ENCODE measurements at regions not wholly inside any gene's neighbourhood (a gene's known extent, or its start where the extent isn't known, plus 50 kb on each side); places are given as distances from the start of the nearest gene placed in this dataset.

DNA sequence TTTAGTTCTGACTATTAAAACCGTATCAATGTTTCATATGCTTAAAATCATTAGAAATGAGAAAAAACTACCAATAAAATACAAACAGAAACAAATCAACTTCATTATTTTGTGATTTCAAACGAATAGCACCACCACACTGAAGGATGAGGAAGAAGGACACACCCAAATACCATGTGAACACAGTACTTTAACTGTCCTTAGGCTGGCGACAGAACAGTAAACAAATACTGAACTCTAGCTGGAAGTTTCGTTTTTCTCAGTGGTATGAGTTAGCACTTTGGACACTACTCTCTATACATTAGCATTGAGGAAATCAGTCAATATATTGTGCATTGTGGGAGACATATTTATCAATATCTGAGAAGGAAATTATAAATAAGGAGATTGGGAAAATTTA is 202.4 kb upstream of the AGAP1 start:
- no peaks in the 10 kb centered on the region for H3K36me3 Mint-ChIP-seq (ENCODE audit: low read depth)
- H3K4me3 Mint-ChIP-seq = no peak overlapping the region
- peaks cover 59% of the 10 kb centered on the region for H3K27me3 Mint-ChIP-seq
- no peak overlapping the region for H3K27ac Mint-ChIP-seq
- no peaks in the 10 kb centered on the region for H3K4me1 Mint-ChIP-seq (ENCODE audit: low read depth)
- H3K9me3 Mint-ChIP-seq = no peaks in the 10 kb centered on the region
- DNase-seq = no peak

DNA sequence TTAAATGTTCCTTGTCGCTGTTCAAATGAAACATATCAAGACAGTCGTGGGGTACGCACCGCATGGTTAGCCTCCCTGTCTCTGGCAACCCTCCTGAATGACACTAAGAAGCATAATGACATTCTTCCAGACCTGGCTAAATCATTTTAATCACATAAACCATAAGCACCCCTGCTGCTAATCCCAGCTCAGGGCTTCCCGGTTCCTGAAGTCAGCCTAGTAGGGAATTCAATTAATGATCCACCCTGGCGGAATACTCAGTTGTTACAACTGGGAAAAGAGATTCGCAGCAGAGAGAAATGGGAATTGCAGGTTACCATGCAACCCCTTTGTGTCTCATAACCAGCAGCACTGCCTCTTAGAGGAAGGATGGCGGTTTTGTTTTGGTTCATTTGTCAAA is 200.8 kb upstream of the AGAP1 start:
- Mint-ChIP-seq H3K4me1 (ENCODE audit: low read depth) (no peaks in the 10 kb centered on the region), H3K27ac (no peak overlapping the region), H3K9me3 (peaks cover 2% of the 10 kb centered on the region), H3K27me3 (peaks cover 53% of the 10 kb centered on the region), H3K36me3 (ENCODE audit: low read depth) (no peaks in the 10 kb centered on the region), H3K4me3 (no peak overlapping the region)
- DNase-seq = no peak

DNA sequence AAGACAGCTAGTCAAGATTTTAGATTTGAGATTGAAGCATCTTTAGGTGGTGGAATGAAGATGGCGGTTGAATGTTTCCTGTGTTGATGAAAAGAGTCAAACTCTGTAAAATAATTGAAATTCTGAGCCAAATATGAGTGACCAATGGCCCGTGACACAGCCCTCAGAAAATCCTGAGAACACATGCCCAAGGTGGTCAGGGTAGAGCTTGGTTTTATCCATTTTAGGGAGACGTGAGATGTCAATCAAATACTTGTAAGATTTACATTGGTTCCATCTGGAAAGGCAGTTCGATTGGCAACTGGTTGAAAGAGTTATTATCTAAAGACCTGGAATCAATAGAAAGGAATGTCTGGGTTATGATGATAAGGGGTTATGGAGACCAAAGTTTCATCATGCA is 198.0 kb upstream of the AGAP1 start:
- H3K36me3 Mint-ChIP-seq (ENCODE audit: low read depth) = no peaks in the 10 kb centered on the region
- DNase-seq = no peak
- peaks cover 43% of the 10 kb centered on the region for H3K27me3 Mint-ChIP-seq
- H3K4me3 Mint-ChIP-seq = no peak overlapping the region
- no peaks in the 10 kb centered on the region for H3K4me1 Mint-ChIP-seq (ENCODE audit: low read depth)
- H3K27ac Mint-ChIP-seq = no peak overlapping the region
- peaks cover 2% of the 10 kb centered on the region for H3K9me3 Mint-ChIP-seq

DNA sequence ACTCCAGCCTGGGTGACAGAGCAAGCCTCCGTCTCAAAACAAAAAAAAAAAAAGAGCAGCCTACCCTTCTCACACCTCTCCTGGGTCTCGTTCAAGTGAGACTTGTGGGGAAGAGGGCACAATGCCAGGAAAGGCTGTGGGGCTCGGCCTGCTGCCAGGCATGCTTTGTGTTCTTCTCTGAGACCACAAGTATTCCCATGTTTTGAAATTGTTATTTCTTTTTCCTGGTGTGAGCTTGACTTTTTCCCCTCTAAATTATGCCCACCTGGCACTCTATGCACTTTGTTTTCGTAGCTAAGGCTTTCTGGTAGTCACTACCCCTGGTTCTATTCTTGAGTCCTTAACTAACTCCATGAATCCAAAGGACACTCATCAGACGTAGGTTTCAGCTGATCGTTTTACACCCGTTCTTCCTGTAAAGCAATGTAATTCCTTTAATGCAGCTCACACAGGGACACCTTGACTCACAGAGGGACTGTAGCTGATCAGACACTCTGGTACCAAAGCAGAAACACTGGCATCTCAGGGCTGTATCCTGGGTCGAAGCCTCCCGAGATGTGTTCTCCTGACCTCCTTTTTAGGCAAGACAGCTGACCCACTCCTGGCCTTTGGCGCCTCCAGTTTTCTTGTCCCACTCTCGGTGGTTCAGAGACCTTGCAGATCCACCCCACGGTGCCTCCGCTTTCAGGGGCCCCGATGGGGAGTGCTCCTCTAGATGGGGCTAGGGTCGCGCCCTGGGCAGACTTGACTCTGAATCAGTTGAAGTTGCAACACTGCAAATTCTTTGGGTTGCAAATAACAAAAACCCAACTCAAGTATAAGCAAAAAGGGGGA is 193.3 kb upstream of the AGAP1 start:
- Mint-ChIP-seq H3K4me3 (no peak overlapping the region), H3K27ac (no peak overlapping the region), H3K4me1 (ENCODE audit: low read depth) (no peaks in the 10 kb centered on the region), H3K27me3 (peaks cover 53% of the 10 kb centered on the region), H3K9me3 (peaks cover 2% of the 10 kb centered on the region), H3K36me3 (ENCODE audit: low read depth) (no peaks in the 10 kb centered on the region)
- DNase-seq = no peak

DNA sequence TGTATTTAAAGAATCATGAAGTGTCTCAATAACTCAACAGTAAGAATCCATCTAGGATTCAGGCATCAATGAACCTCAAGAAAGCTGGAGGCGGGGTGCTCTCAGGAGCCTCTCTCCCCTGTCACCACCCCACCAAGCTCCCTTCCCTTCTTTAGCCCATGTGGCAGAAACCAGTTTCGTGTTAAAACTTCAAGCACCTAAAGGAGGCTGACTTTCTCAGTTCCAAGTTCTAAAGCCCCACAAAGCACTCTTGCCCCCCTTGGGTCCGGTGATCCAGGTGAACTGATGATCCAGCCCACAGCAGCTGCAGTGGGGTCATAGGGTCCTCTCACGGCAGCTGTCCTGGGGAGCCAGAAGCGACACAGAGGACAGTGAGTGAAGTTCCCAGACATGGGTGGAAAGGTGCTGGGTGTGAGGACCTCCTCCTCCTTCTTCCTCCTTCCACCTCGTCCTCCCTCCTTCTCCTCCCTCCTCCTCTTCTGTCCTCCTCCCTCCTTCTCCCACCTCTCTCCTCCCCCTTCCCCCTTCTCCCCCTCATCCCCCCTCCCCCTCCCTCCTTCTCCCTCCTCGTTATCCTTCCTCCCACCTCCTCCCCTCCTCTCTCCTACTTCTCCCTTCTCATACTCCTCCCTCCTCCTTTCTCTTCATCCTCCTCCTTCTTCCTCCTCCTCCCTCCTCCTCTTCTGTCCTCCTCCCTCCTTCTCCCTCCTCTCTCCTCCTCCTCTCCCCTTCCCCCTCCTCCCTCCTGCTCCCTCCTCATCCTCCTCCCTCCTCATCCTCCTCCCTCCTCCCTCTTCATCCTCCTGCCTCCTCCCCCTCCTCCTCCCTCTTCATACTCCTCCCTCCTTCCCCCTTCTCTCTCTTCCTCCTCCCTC is 192.4 kb upstream of the AGAP1 start:
- no peaks in the 10 kb centered on the region for H3K4me1 Mint-ChIP-seq (ENCODE audit: low read depth)
- H3K27me3 Mint-ChIP-seq = peaks cover 54% of the 10 kb centered on the region
- no peak overlapping the region for H3K4me3 Mint-ChIP-seq
- H3K27ac Mint-ChIP-seq = no peak overlapping the region
- DNase-seq = no peak
- no peaks in the 10 kb centered on the region for H3K36me3 Mint-ChIP-seq (ENCODE audit: low read depth)
- peaks cover 2% of the 10 kb centered on the region for H3K9me3 Mint-ChIP-seq

DNA sequence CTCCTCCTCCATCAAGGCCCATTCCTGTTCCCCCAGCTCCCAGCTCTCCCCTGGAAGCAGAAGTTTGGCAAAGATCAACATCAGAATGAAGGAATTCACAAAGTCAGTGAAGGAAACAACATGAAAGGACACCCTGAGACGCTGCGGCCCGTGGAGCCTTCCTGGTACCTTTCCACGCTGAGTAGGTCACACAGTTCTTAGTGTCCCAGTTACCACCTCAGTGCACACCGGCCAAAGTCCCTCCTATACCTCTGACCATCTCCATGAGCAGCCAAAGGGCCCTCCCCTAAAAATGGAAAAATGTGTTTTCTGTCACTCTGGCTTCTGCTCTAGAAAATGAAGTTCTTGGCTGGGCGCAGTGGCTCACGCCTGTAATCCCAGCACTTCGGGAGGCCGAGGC is 191.6 kb upstream of the AGAP1 start:
- Mint-ChIP-seq H3K4me1 (ENCODE audit: low read depth) (no peaks in the 10 kb centered on the region), H3K36me3 (ENCODE audit: low read depth) (no peaks in the 10 kb centered on the region), H3K27ac (no peak overlapping the region), H3K9me3 (no peaks in the 10 kb centered on the region), H3K27me3 (peaks cover 55% of the 10 kb centered on the region), H3K4me3 (no peak overlapping the region)
- no peak for DNase-seq

DNA sequence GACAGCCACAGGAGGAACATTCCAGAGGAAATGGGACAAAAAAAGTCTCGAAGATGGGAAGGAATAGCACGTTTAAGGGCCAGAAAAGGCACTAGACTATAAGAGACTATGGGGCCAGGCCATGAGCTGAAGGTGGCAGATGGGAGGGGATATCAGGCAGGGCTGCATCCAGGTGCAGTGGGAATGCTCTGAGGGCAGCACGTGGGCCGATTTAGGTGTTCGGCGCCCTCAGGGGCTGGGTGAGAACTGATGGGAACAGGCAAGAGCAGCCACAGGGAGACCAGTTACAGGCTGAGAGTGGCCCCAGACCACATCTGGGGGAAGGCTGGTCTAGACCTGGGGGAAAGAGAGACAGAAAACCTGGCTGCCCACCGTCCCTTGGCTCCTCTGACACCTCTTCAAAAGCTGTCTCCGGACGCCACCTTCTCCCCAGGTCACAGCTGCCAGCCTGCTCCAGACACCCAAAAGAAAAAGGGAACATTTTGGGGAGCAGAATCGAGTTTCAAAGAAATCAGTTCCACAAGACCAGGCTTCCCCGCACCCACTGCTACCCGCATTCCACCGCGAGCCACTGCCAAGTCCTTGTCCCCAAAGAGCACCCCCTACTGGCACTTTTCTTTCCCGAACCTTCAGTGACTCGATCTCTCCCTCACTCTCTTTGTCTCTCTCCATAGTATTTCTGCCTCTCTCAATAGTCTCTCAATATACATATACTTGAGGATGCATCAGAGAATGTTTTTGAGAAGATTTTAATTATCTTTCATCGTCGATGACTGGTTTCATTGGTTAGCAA is 190.1 kb upstream of the AGAP1 start:
- H3K9me3 Mint-ChIP-seq = no peaks in the 10 kb centered on the region

DNA sequence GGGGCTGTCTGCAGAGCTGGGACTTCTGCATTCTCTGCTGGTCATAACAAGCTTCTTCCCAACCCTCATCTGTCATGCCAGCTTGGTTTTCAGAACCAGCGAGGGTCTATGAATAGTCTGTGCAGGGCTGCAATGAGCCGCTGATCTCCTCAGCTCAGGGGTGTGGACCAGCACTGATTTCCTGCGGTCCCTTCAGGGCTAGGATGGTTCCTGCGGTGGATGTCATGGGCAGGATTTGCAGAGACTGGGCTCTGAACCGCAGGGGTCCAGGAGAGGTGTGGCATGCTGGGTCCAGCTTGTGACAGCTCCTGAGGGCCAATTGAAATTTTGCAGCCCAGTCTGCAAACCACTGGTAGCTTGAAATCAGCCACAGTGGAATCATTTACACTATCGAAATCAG is 188.2 kb upstream of the AGAP1 start:
- H3K4me3 Mint-ChIP-seq = no peak overlapping the region
- H3K27ac Mint-ChIP-seq = no peak overlapping the region
- no peak for DNase-seq
- H3K27me3 Mint-ChIP-seq = peaks cover 56% of the 10 kb centered on the region
- no peaks in the 10 kb centered on the region for H3K4me1 Mint-ChIP-seq (ENCODE audit: low read depth)
- no peaks in the 10 kb centered on the region for H3K36me3 Mint-ChIP-seq (ENCODE audit: low read depth)
- no peaks in the 10 kb centered on the region for H3K9me3 Mint-ChIP-seq

More for the DNA sequence above, 190.1 kb upstream of the AGAP1 start:
- no peak for DNase-seq
- Mint-ChIP-seq H3K4me3 (no peak overlapping the region), H3K36me3 (ENCODE audit: low read depth) (no peaks in the 10 kb centered on the region), H3K27me3 (peaks cover 55% of the 10 kb centered on the region), H3K27ac (no peak overlapping the region), H3K4me1 (ENCODE audit: low read depth) (no peaks in the 10 kb centered on the region)

DNA sequence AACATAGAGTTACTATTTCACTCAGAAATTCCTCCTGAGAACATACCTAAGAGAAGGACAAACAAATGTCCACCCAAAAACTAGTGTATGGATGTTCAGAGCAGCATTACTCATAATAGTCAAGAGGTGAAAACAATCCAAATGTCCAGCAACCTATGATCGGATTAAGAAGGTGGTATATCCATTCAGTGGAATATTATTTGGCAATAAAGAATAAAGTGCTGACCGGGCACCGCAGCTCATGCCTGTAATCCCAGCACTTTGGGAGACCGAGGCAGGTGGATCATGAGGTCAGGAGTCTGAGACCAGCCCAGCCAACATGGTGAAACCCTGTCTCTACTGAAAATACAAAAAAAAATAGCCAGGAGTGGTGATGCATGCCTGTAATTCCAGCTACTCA is 182.8 kb upstream of the AGAP1 start:
- Mint-ChIP-seq H3K27me3 (peaks cover 31% of the 10 kb centered on the region), H3K4me1 (ENCODE audit: low read depth) (no peaks in the 10 kb centered on the region), H3K36me3 (ENCODE audit: low read depth) (no peaks in the 10 kb centered on the region), H3K4me3 (no peak overlapping the region), H3K9me3 (no peaks in the 10 kb centered on the region), H3K27ac (no peak overlapping the region)
- no peak for DNase-seq

DNA sequence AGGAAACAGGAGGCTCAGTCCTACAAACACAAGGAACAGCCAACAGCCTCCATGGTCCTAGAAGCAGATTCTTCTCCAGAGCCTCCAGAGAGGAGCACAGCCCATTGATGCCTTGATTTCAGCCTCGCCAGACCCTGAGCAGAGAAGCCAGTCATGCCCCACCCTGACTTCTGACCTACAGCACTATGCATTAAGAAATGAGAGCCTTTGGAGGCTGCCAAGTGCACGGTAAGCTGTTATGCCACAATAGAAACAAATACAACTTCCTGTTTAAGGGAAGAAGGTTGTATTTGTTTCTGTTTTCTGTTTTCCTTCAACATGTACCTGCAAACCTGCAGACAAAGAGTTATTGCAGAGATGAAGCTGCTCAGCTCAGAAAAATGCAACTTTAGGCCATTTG is 181.3 kb upstream of the AGAP1 start:
- Mint-ChIP-seq H3K27me3 (peaks cover 20% of the 10 kb centered on the region), H3K4me3 (no peak overlapping the region), H3K27ac (no peak overlapping the region), H3K36me3 (ENCODE audit: low read depth) (no peaks in the 10 kb centered on the region), H3K9me3 (no peaks in the 10 kb centered on the region), H3K4me1 (ENCODE audit: low read depth) (no peaks in the 10 kb centered on the region)
- no peak for DNase-seq

DNA sequence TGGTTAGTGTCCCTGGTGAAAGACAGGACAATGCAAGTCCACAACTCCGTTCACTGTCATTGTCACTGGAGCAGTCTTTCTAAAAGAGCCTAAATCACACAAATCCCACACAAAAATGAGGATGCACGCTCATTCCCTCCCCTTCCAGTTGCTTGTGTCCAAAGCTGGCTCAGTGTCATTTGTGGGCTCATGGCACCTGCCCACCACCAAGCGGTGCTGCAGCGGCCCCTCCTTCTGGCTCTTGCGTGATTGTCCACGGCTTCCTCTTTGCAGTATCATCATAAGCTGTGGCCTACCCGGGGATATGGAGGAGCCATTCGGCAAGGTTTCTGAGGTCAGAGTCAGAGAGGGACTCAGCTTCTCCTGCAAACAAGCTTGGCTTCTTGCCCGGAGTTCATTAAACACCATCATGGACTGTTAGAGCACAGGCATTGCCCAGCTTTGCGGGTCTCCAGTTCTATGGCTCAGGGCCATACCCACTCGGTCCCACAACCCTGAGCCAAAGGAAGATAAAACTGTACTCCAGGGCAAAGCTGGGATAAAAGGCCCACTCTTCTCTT is 179.4 kb upstream of the AGAP1 start:
- H3K27me3 Mint-ChIP-seq = peaks cover 17% of the 10 kb centered on the region
- no peaks in the 10 kb centered on the region for H3K9me3 Mint-ChIP-seq
- no peaks in the 10 kb centered on the region for H3K36me3 Mint-ChIP-seq (ENCODE audit: low read depth)
- H3K4me1 Mint-ChIP-seq (ENCODE audit: low read depth) = no peaks in the 10 kb centered on the region
- DNase-seq = no peak
- H3K27ac Mint-ChIP-seq = no peak overlapping the region
- no peak overlapping the region for H3K4me3 Mint-ChIP-seq

DNA sequence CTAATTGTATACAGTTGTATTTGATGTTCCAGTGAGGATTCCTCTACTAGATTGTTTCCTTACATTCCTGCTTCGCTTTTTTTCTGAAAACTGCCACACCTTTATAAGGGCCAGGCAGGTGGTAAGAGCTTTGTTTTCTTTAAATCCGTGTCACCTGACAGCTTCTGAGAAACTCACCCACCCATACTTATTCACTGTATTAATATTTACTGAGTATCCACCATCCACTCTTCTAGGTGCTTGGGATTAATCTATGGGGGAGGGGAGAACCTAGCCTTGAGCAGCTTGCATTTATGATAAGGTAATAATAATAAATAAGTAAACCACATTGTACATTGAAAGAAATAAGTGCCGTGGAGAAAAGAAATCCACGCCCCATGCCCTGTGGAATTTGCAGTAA is 174.7 kb upstream of the AGAP1 start:
- DNase-seq = no peak
- Mint-ChIP-seq H3K9me3 (no peaks in the 10 kb centered on the region), H3K27me3 (peaks cover 38% of the 10 kb centered on the region), H3K36me3 (ENCODE audit: low read depth) (no peaks in the 10 kb centered on the region), H3K4me1 (ENCODE audit: low read depth) (no peaks in the 10 kb centered on the region), H3K4me3 (no peak overlapping the region), H3K27ac (no peak overlapping the region)

DNA sequence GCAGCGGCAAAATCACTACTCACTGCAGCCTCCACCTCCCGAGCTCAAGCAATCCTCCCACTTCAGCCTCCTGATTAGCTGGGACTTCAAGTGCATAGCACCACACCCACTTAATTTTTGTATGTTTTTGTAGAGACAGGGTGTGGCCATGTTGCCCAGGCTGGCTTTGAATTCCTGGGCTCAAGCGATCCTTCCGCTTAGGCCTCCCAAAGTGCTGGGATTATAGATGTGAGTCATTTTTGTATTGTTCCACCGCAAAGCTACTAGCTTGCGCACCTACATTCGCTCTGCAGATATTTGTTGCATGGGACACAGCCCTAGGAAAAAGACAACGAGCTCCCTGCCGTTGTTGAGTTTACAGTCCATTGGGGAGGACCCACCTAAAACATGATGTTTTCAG is 173.5 kb upstream of the AGAP1 start:
- no peaks in the 10 kb centered on the region for H3K4me1 Mint-ChIP-seq (ENCODE audit: low read depth)
- no peaks in the 10 kb centered on the region for H3K9me3 Mint-ChIP-seq
- no peaks in the 10 kb centered on the region for H3K36me3 Mint-ChIP-seq (ENCODE audit: low read depth)
- no peak overlapping the region for H3K27ac Mint-ChIP-seq
- peaks cover 35% of the 10 kb centered on the region for H3K27me3 Mint-ChIP-seq
- no peak for DNase-seq
- no peak overlapping the region for H3K4me3 Mint-ChIP-seq

DNA sequence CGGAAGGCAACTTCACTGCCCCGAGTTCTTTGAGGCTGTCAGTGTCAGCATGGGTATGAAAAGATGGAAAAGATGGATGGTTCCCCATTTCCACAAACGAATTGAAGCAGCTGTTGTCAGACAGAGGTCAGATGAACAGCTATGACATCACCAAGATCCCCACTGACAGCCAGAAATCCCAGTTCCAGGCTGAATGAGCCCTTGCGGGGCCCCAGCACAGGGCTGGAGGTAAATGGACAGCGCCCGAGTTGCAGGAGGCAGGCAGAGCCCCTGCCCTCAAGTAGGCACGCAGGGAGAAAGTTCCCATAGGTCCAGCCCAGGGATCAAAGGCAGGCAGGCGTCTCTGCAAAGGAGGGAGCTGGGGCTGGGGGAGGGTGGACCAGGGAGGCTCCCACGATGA is 169.5 kb upstream of the AGAP1 start:
- Mint-ChIP-seq H3K4me1 (ENCODE audit: low read depth) (no peaks in the 10 kb centered on the region), H3K4me3 (no peak overlapping the region), H3K36me3 (ENCODE audit: low read depth) (no peaks in the 10 kb centered on the region), H3K9me3 (no peaks in the 10 kb centered on the region), H3K27me3 (peaks cover 35% of the 10 kb centered on the region), H3K27ac (no peak overlapping the region)
- no peak for DNase-seq

Measured in activated T-cell treated with anti-CD3 and anti-CD28 coated beads, Interleukin-2, amount 50 U/mL, for 24 hours (primary cell).